SU-DHL-6 (cell line): ENCODE measurements at regions not wholly inside any gene's neighbourhood (a gene's known extent, or its start where the extent isn't known, plus 50 kb on each side); places are given as distances from the start of the nearest gene placed in this dataset.

Source experiments
- H2AFZ ChIP-seq: fragments of 200-600 bp; sonication (generic); 2 replicates; pipeline ENCODE4 v1.6.1; 2014; ENCODE audit warnings: low read depth, mild to moderate bottlenecking, moderate library complexity, mixed read lengths, antibody characterized with exemption, low read length; ENCODE audit not compliant: severe bottlenecking
- H3F3A ChIP-seq: fragments of 200-600 bp; shearing (Covaris generic); 2 replicates; pipeline ENCODE4 v1.6.0; 2016; ENCODE audit warnings: antibody characterized with exemption, mild to moderate bottlenecking; ENCODE audit not compliant: insufficient read depth
- H3K27ac ChIP-seq: fragments of 200-600 bp; sonication (generic); 2 replicates; pipeline ENCODE4 v1.5.1; 2016; ENCODE audit warnings: low read depth, mild to moderate bottlenecking, low read length, moderate library complexity, mixed read lengths
- H3K27me3 ChIP-seq: fragments of 200-600 bp; sonication (generic), shearing (Covaris generic); 2 replicates; pipeline ENCODE4 v1.6.0; 2014; ENCODE audit warnings: mild to moderate bottlenecking, low read length
- H3K36me3 ChIP-seq: fragments of 200-600 bp; sonication (generic); 2 replicates; pipeline ENCODE4 v1.6.1; 2014; ENCODE audit warnings: mild to moderate bottlenecking, low read length, mixed read lengths
- H3K4me2 ChIP-seq: fragments of 300-600, 200-600 bp; shearing (Covaris generic), sonication (generic); 2 replicates; pipeline ENCODE4 v1.6.0; 2014; ENCODE audit warnings: low read length, low read depth, mild to moderate bottlenecking; ENCODE audit not compliant: poor library complexity, severe bottlenecking
- H3K4me3 ChIP-seq: fragments of 200-600 bp; sonication (generic); 2 replicates; pipeline ENCODE4 v1.5.1; 2014; ENCODE audit warnings: antibody characterized with exemption, low read length, mild to moderate bottlenecking, mixed read lengths; ENCODE audit not compliant: insufficient read depth, poor library complexity, severe bottlenecking
- H3K79me2 ChIP-seq: fragments of 200-600 bp; sonication (generic); 2 replicates; pipeline ENCODE4 v1.6.1; 2014; ENCODE audit warnings: mild to moderate bottlenecking, low read length, moderate library complexity; ENCODE audit not compliant: insufficient read depth
- H3K9ac ChIP-seq: fragments of 200-600 bp; sonication (generic); 2 replicates; pipeline ENCODE4 v1.7.0; 2014; ENCODE audit warnings: mild to moderate bottlenecking, low read length
- H3K9me2 ChIP-seq: fragments of 200-600 bp; sonication (generic); replicated peaks from 2 replicates; pipeline ENCODE4 v1.6.1; 2014; ENCODE audit warnings: low read length; ENCODE audit not compliant: insufficient read depth
- H3K9me3 ChIP-seq: fragments of 200-600 bp; sonication (generic); 2 replicates; pipeline ENCODE4 v1.6.1; 2014; ENCODE audit warnings: low read length, mixed read lengths; ENCODE audit not compliant: insufficient read depth
- H4K20me1 ChIP-seq: fragments of 200-600 bp; sonication (generic); 2 replicates; pipeline ENCODE4 v1.6.1; 2014; ENCODE audit warnings: low read depth, mild to moderate bottlenecking, antibody characterized with exemption, low read length, moderate library complexity, mixed read lengths
- EZH2phosphoT487 ChIP-seq: fragments of 200-600 bp; sonication (generic), shearing (Covaris generic); conservative IDR thresholded peaks from 2 replicates; pipeline ENCODE4 v1.6.1; 2018; ENCODE audit warnings: mild to moderate bottlenecking, antibody characterized with exemption, low read length, moderate library complexity, mixed read lengths
- TF ChIP-seq, protein P1 (sequence below): fragments of 200-600 bp; sonication (generic); IDR thresholded peaks from one replicate; pipeline ENCODE4 v1.5.1; 2017; ENCODE audit warnings: antibody characterized with exemption, mild to moderate bottlenecking, low read length, moderate library complexity; ENCODE audit not compliant: insufficient read depth, poor library complexity, severe bottlenecking

GRCh38 chr10:47091421-47091820 is 180.2 kb downstream of the PTPN20 start:
- Histone ChIP-seq H3K79me2 (no peaks in the 10 kb centered on the region), H3K9me3 (no peaks in the 10 kb centered on the region), H3K27ac (no peak overlapping the region), H3K4me3 (no peak overlapping the region), H3F3A (no peaks in the 10 kb centered on the region), H3K4me2 (no peak overlapping the region), H3K9ac (no peak overlapping the region), H3K27me3 (no peaks in the 10 kb centered on the region), H3K9me2 (no peaks in the 10 kb centered on the region), H2AFZ (no peak overlapping the region), H3K36me3 (no peaks in the 10 kb centered on the region), H4K20me1 (no peaks in the 10 kb centered on the region)
- no peak for TF ChIP-seq EZH2phosphoT487
- TF ChIP-seq, protein P1, sequence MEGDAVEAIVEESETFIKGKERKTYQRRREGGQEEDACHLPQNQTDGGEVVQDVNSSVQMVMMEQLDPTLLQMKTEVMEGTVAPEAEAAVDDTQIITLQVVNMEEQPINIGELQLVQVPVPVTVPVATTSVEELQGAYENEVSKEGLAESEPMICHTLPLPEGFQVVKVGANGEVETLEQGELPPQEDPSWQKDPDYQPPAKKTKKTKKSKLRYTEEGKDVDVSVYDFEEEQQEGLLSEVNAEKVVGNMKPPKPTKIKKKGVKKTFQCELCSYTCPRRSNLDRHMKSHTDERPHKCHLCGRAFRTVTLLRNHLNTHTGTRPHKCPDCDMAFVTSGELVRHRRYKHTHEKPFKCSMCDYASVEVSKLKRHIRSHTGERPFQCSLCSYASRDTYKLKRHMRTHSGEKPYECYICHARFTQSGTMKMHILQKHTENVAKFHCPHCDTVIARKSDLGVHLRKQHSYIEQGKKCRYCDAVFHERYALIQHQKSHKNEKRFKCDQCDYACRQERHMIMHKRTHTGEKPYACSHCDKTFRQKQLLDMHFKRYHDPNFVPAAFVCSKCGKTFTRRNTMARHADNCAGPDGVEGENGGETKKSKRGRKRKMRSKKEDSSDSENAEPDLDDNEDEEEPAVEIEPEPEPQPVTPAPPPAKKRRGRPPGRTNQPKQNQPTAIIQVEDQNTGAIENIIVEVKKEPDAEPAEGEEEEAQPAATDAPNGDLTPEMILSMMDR = no peak

- no peak overlapping the region for H2AFZ ChIP-seq
- no peaks in the 10 kb centered on the region for H4K20me1 ChIP-seq
- H3K4me2 ChIP-seq = no peak overlapping the region
- no peaks in the 10 kb centered on the region for H3K36me3 ChIP-seq
- H3K79me2 ChIP-seq = no peaks in the 10 kb centered on the region
- H3K4me3 ChIP-seq = no peak overlapping the region
- no peak overlapping the region for H3K9ac ChIP-seq
- H3F3A ChIP-seq = no peaks in the 10 kb centered on the region
- H3K9me3 ChIP-seq = no peaks in the 10 kb centered on the region
- H3K27ac ChIP-seq = no peak overlapping the region
- H3K9me2 ChIP-seq = no peaks in the 10 kb centered on the region
- TF ChIP-seq, protein P1 = no peak
- no peak for TF ChIP-seq EZH2phosphoT487
- no peaks in the 10 kb centered on the region for H3K27me3 ChIP-seq
These were observed 181.1 kb downstream of the PTPN20 start for GRCh38 chr10:47092376-47092775.

GRCh38 chr10:47092831-47093230 is 181.6 kb downstream of the PTPN20 start:
- Histone ChIP-seq H3K27me3 (no peaks in the 10 kb centered on the region), H4K20me1 (no peaks in the 10 kb centered on the region), H3K9ac (no peak overlapping the region), H3K4me2 (no peak overlapping the region), H3K9me3 (no peaks in the 10 kb centered on the region), H3K27ac (no peak overlapping the region), H3K9me2 (no peaks in the 10 kb centered on the region), H3K36me3 (no peaks in the 10 kb centered on the region), H3K4me3 (no peak overlapping the region), H3F3A (no peaks in the 10 kb centered on the region), H3K79me2 (no peaks in the 10 kb centered on the region), H2AFZ (no peak overlapping the region)
- TF ChIP-seq EZH2phosphoT487 = no peak
- TF ChIP-seq, protein P1 = no peak

- no peaks in the 10 kb centered on the region for H3F3A ChIP-seq
- H3K79me2 ChIP-seq = no peaks in the 10 kb centered on the region
- no peak overlapping the region for H3K27ac ChIP-seq
- no peaks in the 10 kb centered on the region for H3K9me2 ChIP-seq
- no peak for TF ChIP-seq EZH2phosphoT487
- TF ChIP-seq, protein P1 = no peak
- no peaks in the 10 kb centered on the region for H3K36me3 ChIP-seq
- H2AFZ ChIP-seq = no peak overlapping the region
- H3K9ac ChIP-seq = no peak overlapping the region
- H3K9me3 ChIP-seq = no peaks in the 10 kb centered on the region
- H3K27me3 ChIP-seq = no peaks in the 10 kb centered on the region
- H3K4me3 ChIP-seq = no peak overlapping the region
- H3K4me2 ChIP-seq = no peak overlapping the region
- H4K20me1 ChIP-seq = no peaks in the 10 kb centered on the region
These were observed 182.9 kb downstream of the PTPN20 start for GRCh38 chr10:47094126-47094525.
